ENCODE measurements at regions not wholly inside any gene's neighbourhood (a gene's known extent, or its start where the extent isn't known, plus 50 kb on each side); places are given as distances from the start of the nearest gene placed in this dataset.

- TF ChIP-seq CTCF (IDR thresholded peaks at IDR 0.05; ENCODE audit: low read depth, low read length, poor library complexity, severe bottlenecking) (no peak), EZH2phosphoT487 (IDR thresholded peaks at IDR 0.05; ENCODE audit: borderline replicate concordance, low read length) (no peak)
- Histone ChIP-seq H3K27me3 (ENCODE audit: control insufficient read depth, low read length) (no peaks in the 10 kb centered on the region), H3F3A (ENCODE audit: control insufficient read depth, insufficient read depth) (no peaks in the 10 kb centered on the region), H3K4me3 (ENCODE audit: low read length) (no peak overlapping the region), H3K9me2 (replicated peaks; ENCODE audit: control insufficient read depth, low read length) (no peaks in the 10 kb centered on the region), H3K4me2 (ENCODE audit: low read length) (no peak overlapping the region), H3K36me3 (ENCODE audit: control insufficient read depth, low read length) (no peaks in the 10 kb centered on the region), H3K79me2 (ENCODE audit: control insufficient read depth, low read length) (no peaks in the 10 kb centered on the region), H3K4me1 (ENCODE audit: control insufficient read depth, low read length) (no peaks in the 10 kb centered on the region), H4K20me1 (ENCODE audit: control insufficient read depth, insufficient read depth, low read depth, low read length) (no peaks in the 10 kb centered on the region), H3K27ac (ENCODE audit: low read depth, low read length) (no peak overlapping the region), H3K9me3 (ENCODE audit: control insufficient read depth, insufficient read depth, low read length) (no peaks in the 10 kb centered on the region)
Observed at GRCh38 chr5:52469835-52470234, 317.9 kb upstream of the ITGA1 start.

GRCh38 chr5:52476346-52476745 lies 311.4 kb upstream of the ITGA1 start:
- H3K27ac ChIP-seq (ENCODE audit: low read depth, low read length), result no peak overlapping the region
- H3F3A ChIP-seq (ENCODE audit: control insufficient read depth, insufficient read depth), result no peaks in the 10 kb centered on the region
- H4K20me1 ChIP-seq (ENCODE audit: control insufficient read depth, insufficient read depth, low read depth, low read length), result no peaks in the 10 kb centered on the region
- no peaks in the 10 kb centered on the region for H3K4me1 ChIP-seq (ENCODE audit: control insufficient read depth, low read length)
- H3K36me3 ChIP-seq (ENCODE audit: control insufficient read depth, low read length), result no peaks in the 10 kb centered on the region
- no peak overlapping the region for H3K4me3 ChIP-seq (ENCODE audit: low read length)
- H3K9me3 ChIP-seq (ENCODE audit: control insufficient read depth, insufficient read depth, low read length), result no peaks in the 10 kb centered on the region
- H3K9me2 ChIP-seq (replicated peaks; ENCODE audit: control insufficient read depth, low read length), result no peaks in the 10 kb centered on the region
- H3K79me2 ChIP-seq (ENCODE audit: control insufficient read depth, low read length), result no peaks in the 10 kb centered on the region
- TF ChIP-seq CTCF (IDR thresholded peaks at IDR 0.05; ENCODE audit: low read depth, low read length, poor library complexity, severe bottlenecking) (no peak), EZH2phosphoT487 (IDR thresholded peaks at IDR 0.05; ENCODE audit: borderline replicate concordance, low read length) (no peak)
- no peak overlapping the region for H3K4me2 ChIP-seq (ENCODE audit: low read length)
- H3K27me3 ChIP-seq (ENCODE audit: control insufficient read depth, low read length), result no peaks in the 10 kb centered on the region

GRCh38 chr5:52481201-52481600 lies 306.5 kb upstream of the ITGA1 start:
- TF ChIP-seq CTCF (IDR thresholded peaks at IDR 0.05; ENCODE audit: low read depth, low read length, poor library complexity, severe bottlenecking) (no peak), EZH2phosphoT487 (IDR thresholded peaks at IDR 0.05; ENCODE audit: borderline replicate concordance, low read length) (no peak)
- Histone ChIP-seq H4K20me1 (ENCODE audit: control insufficient read depth, insufficient read depth, low read depth, low read length) (no peaks in the 10 kb centered on the region), H3K36me3 (ENCODE audit: control insufficient read depth, low read length) (no peaks in the 10 kb centered on the region), H3F3A (ENCODE audit: control insufficient read depth, insufficient read depth) (no peaks in the 10 kb centered on the region), H3K27ac (ENCODE audit: low read depth, low read length) (no peak overlapping the region), H3K27me3 (ENCODE audit: control insufficient read depth, low read length) (no peaks in the 10 kb centered on the region), H3K4me2 (ENCODE audit: low read length) (no peak overlapping the region), H3K9me2 (replicated peaks; ENCODE audit: control insufficient read depth, low read length) (no peaks in the 10 kb centered on the region; the same call in 1 of the 2 replicates), H3K9me3 (ENCODE audit: control insufficient read depth, insufficient read depth, low read length) (no peaks in the 10 kb centered on the region), H3K4me1 (ENCODE audit: control insufficient read depth, low read length) (no peaks in the 10 kb centered on the region), H3K79me2 (ENCODE audit: control insufficient read depth, low read length) (no peaks in the 10 kb centered on the region), H3K4me3 (ENCODE audit: low read length) (no peak overlapping the region)

- Histone ChIP-seq H3K4me3 (ENCODE audit: low read length) (no peak overlapping the region), H3K36me3 (ENCODE audit: control insufficient read depth, low read length) (no peaks in the 10 kb centered on the region), H3K9me3 (ENCODE audit: control insufficient read depth, insufficient read depth, low read length) (no peaks in the 10 kb centered on the region), H3K4me1 (ENCODE audit: control insufficient read depth, low read length) (no peaks in the 10 kb centered on the region), H3K4me2 (ENCODE audit: low read length) (no peak overlapping the region), H3F3A (ENCODE audit: control insufficient read depth, insufficient read depth) (no peaks in the 10 kb centered on the region), H3K27ac (ENCODE audit: low read depth, low read length) (no peak overlapping the region), H3K79me2 (ENCODE audit: control insufficient read depth, low read length) (no peaks in the 10 kb centered on the region), H4K20me1 (ENCODE audit: control insufficient read depth, insufficient read depth, low read depth, low read length) (no peaks in the 10 kb centered on the region), H3K9me2 (replicated peaks; ENCODE audit: control insufficient read depth, low read length) (no peaks in the 10 kb centered on the region; the same call in 1 of the 2 replicates), H3K27me3 (ENCODE audit: control insufficient read depth, low read length) (no peaks in the 10 kb centered on the region)
- no peak for TF ChIP-seq EZH2phosphoT487 (IDR thresholded peaks at IDR 0.05; ENCODE audit: borderline replicate concordance, low read length)
- no peak for TF ChIP-seq CTCF (IDR thresholded peaks at IDR 0.05; ENCODE audit: low read depth, low read length, poor library complexity, severe bottlenecking)
Observed at GRCh38 chr5:52481851-52482250, 305.9 kb upstream of the ITGA1 start.

All from DOHH2 (cell line).